ENCODE measurements at regions not wholly inside any gene's neighbourhood (a gene's known extent, or its start where the extent isn't known, plus 50 kb on each side); places are given as distances from the start of the nearest gene placed in this dataset.
"Not testable (repeated sequence)": the region's sequence is repeated elsewhere in the genome, so short reads cannot be mapped to it uniquely, and the experiment has no call there.

DNA sequence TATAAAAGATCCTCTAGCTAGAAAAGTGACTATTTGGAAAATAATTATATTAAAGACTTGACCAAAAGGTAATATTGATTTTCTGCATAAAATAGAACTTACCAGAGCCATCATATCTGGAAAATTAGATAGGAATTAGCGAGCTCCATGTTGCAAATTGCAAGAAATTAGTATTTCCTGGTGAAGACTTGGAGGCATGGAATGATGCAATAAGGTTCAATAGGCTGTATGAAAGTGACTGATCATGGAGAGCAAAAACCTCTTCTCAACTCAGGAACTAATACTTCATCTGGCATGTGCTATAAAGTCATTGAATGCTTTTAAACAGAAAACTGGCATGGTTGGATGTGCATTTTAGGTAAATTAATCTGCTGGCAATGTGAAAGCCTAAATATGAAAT lies 66.3 kb upstream of the UFM1 start:
- POLR2A ChIA-PET: no interaction called here
- Mint-ChIP-seq H3K4me1 (no peaks in the 10 kb centered on the region), H3K9me3 (peaks cover 7 to 61% (median 35%) of the 10 kb centered on the region in 9 donors), H3K27ac (no peak overlapping the region), H3K36me3 (peaks cover 0 to 33% (median 2%) of the 10 kb centered on the region in 3 donors), H3K27me3 (peaks cover 0 to 4% (median 0%) of the 10 kb centered on the region in 5 donors), H3K4me3 (no peak overlapping the region)
- DNase-seq: no peak
- ATAC-seq: no peak

DNA sequence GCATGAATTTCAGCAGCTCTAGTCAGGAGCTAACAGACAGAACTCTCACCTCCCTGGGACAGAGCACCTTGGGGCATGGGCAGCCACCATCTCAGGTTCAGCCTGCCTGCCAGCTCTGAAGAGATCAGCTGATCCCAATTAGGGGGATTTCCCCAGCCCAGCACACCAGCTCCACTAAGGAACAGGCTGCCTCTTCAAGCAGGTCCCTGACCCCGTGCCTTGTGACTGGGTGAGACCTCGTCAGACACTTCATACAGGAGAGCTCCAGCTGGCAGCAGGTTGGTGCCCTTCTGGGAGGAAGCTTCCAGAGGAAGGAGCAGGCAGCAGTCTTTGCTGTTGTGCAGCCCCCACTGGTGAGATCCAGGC lies 84.5 kb upstream of the UFM1 start:
- H3K4me1 Mint-ChIP-seq: no peaks in the 10 kb centered on the region
- no peak for ATAC-seq

DNA sequence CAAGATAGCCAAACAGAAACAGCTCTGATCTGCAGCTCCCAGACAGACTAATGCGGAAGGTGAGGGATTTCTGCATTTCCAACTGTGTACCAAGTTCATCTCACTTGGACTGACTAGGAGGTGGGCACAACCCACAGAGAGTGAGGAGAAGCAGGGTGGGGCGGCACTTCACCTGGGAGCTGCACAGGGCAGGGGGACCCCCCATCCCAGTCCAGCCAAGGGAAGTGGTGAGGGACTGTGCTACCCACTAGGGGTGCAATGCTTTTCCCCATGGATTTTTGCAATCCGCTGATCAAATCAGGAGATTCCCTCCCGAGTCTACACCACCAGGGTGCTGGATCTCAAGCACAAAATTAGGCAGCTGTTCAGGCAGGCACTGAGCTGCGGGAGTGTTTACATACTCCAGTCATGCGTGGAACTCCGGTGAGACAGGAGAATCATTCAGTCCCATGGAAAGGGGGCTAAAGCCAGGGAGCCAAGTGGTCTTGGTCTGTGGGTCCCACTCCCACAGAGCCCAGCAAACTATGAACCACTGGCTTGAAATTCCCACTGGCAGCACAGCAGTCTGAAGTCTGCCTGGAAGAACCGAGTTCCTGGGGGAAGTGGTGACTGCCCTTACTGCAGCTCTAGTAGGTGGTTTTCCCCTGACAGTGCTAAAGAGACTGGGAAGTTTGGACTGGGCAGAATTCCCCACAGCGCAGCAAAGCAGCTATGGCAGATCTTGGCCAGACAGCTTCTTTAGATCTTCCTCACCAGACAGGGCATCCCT lies 85.1 kb upstream of the UFM1 start:
- H3K9me3 Mint-ChIP-seq: peaks cover 7 to 48% (median 22%) of the 10 kb centered on the region in 9 donors
- POLR2A ChIA-PET: no interaction called here
- H3K36me3 Mint-ChIP-seq: peaks cover 0 to 18% (median 0%) of the 10 kb centered on the region in 3 donors
- H3K27ac Mint-ChIP-seq: no peak overlapping the region
- no peak overlapping the region for H3K4me3 Mint-ChIP-seq
- peaks cover 0 to 4% (median 0%) of the 10 kb centered on the region in 5 donors for H3K27me3 Mint-ChIP-seq
- no peak for ATAC-seq
- H3K4me1 Mint-ChIP-seq: no peaks in the 10 kb centered on the region
- no peak for DNase-seq

More for the DNA sequence above, 84.5 kb upstream of the UFM1 start:
- peaks cover 0 to 4% (median 0%) of the 10 kb centered on the region in 5 donors for H3K27me3 Mint-ChIP-seq
- POLR2A ChIA-PET: no interaction called here
- no peak overlapping the region for H3K27ac Mint-ChIP-seq
- peaks cover 0 to 18% (median 0%) of the 10 kb centered on the region in 3 donors for H3K36me3 Mint-ChIP-seq
- peaks cover 7 to 52% (median 27%) of the 10 kb centered on the region in 9 donors for H3K9me3 Mint-ChIP-seq
- H3K4me3 Mint-ChIP-seq: no peak overlapping the region
- DNase-seq: no peak

DNA sequence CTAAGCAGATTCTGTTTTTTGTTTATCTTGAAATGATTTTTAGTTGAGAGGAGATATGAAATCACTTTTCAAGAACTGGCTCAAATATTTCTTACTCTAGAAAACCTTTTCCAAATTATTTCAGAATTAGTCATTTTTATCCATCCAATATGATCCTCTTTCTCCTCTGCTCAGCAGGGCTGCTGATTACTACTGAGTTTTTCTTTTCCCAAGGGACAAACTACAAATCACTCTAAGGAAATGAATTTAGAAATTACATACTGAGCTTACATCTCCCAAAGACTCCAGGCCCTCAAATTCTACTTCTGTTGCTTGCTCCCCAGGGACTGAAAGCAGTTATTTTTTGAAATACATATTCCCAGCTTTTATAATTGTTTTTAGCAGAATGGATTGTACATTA lies 87.4 kb upstream of the UFM1 start:
- no peak for DNase-seq
- no peak for ATAC-seq
- peaks cover 0 to 4% (median 0%) of the 10 kb centered on the region in 5 donors for H3K27me3 Mint-ChIP-seq
- H3K4me1 Mint-ChIP-seq: no peaks in the 10 kb centered on the region
- no peak overlapping the region for H3K4me3 Mint-ChIP-seq
- no peak overlapping the region for H3K27ac Mint-ChIP-seq
- H3K36me3 Mint-ChIP-seq: peaks cover 0 to 9% (median 0%) of the 10 kb centered on the region in 3 donors
- peaks cover 0 to 26% (median 11%) of the 10 kb centered on the region in 9 donors for H3K9me3 Mint-ChIP-seq
- POLR2A ChIA-PET: no interaction called here

DNA sequence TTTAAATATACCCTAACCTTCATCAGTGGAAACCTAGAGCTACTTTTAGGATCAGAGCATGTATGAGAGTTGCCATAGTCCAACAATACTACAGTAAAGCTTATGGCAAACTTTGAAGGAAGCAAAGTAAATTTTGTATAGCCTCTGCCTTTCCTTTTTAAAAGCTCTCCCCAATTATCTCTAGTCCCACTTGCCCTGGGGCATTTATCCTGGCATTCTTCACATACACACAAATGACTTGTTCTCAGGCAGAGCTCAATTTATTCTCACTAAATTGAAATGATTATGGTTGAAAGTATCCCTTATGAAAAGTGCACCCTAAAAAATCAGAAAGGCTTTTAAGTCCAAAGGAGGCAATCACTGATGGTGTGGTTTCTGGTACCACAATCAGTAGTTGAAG lies 94.1 kb upstream of the UFM1 start:
- no peaks in the 10 kb centered on the region for H3K36me3 Mint-ChIP-seq
- H3K27me3 Mint-ChIP-seq: peaks cover 0 to 4% (median 0%) of the 10 kb centered on the region in 5 donors
- H3K4me1 Mint-ChIP-seq: no peaks in the 10 kb centered on the region
- no peak overlapping the region for H3K4me3 Mint-ChIP-seq
- H3K27ac Mint-ChIP-seq: no peak overlapping the region
- DNase-seq (no peak), ATAC-seq (no peak)
- H3K9me3 Mint-ChIP-seq: peaks cover 0 to 10% (median under 1%) of the 10 kb centered on the region in 9 donors
- POLR2A ChIA-PET: no interaction called here

DNA sequence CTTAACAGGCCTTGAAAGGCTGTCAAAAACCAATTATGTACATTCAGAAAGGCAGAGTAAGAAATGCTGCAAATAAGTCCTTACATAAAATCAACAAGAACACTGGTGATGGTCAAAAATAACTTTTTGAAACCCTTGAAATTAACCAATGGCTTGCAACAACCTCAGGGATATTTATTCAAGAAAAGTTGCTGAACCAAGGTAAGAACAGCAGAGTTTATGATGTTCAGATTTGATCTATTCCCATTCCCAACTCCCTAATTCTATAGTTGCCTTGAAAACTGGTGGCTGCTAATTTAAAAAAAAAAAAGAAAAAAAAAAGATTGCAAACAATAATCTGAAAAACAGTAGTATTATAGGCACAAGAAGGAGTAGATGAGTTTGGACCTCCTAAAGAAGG lies 109.8 kb upstream of the UFM1 start:
- Mint-ChIP-seq H3K4me1 (no peaks in the 10 kb centered on the region), H3K9me3 (peaks cover 3 to 30% (median 11%) of the 10 kb centered on the region in 9 donors), H3K36me3 (no peaks in the 10 kb centered on the region), H3K27me3 (no peaks in the 10 kb centered on the region), H3K27ac (no peak overlapping the region), H3K4me3 (no peak overlapping the region)
- ATAC-seq: no peak
- POLR2A ChIA-PET: no interaction called here
- no peak for DNase-seq

DNA sequence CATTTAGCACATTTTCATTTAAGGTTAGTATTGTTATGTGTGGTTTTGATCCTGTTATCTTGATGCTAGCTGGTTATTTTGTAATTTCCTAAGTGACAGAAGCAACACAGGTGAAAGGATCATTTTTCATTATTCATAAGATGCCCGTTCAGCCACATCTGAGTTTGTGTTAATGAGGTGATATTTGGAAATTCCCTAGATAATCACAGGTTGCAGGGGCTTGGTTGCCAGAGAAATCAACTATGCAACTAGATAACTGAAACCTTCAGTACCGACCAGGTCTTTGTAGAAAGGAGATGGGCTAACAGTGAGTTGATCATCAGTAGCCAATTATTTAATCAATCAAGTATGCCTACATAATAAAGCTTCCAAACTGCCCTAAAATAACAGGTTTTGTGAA lies 121.3 kb upstream of the UFM1 start:
- Mint-ChIP-seq H3K4me1 (no peaks in the 10 kb centered on the region), H3K27ac (no peak overlapping the region), H3K36me3 (peaks cover 0 to 3% (median 2%) of the 10 kb centered on the region in 3 donors), H3K9me3 (peaks cover 3 to 31% (median 17%) of the 10 kb centered on the region in 9 donors), H3K27me3 (peaks cover 0 to 6% (median 0%) of the 10 kb centered on the region in 5 donors), H3K4me3 (no peak overlapping the region)
- POLR2A ChIA-PET: no interaction called here
- DNase-seq (no peak), ATAC-seq (no peak)

DNA sequence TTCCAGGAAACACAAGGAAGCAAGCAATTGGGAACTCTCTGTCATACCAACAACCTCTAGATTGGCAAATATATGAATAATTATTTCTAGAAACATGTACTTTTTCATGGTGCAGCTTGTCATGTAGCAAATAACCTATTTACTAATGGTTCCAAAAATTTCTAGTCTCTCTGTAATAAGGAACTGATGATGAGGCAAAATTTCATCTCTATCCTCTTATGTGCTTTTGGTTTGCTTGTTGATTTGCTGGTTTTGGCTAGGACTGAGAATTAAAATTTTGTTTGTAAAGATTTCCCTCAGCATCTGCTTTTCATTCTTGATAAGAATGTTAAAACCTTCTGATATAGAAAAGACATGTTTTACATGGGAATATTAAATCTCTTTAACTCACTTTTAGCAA lies 123.2 kb upstream of the UFM1 start:
- no peaks in the 10 kb centered on the region for H3K4me1 Mint-ChIP-seq
- H3K27me3 Mint-ChIP-seq: peaks cover 0 to 3% (median 0%) of the 10 kb centered on the region in 5 donors
- no peak overlapping the region for H3K4me3 Mint-ChIP-seq
- no peak for DNase-seq
- POLR2A ChIA-PET: no interaction called here
- peaks cover 0 to 14% (median 2%) of the 10 kb centered on the region in 9 donors for H3K9me3 Mint-ChIP-seq
- H3K36me3 Mint-ChIP-seq: peaks cover 0 to 3% (median 0%) of the 10 kb centered on the region in 3 donors
- ATAC-seq: no peak
- no peak overlapping the region for H3K27ac Mint-ChIP-seq

DNA sequence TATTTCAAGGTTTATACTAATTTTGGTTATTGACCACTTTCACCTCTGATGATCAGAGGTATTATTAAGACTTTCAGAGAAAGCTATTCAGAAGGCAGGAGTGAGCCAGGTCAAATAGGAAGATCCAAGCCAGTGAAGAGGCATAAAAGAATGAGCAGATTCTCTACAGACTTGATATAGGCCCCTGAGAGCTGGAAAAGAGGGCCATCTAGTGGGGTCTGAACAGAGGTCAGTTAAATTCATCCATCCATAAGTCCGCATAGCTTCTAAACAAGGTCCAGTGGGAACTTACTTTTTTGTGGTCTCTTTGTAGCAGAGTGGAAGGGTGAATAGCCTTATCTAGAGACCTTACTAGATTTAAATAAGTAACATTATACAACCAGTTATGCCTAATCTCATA lies 126.6 kb upstream of the UFM1 start:
- ATAC-seq: no peak
- no peak overlapping the region for H3K4me3 Mint-ChIP-seq
- peaks cover 0 to 12% (median 2%) of the 10 kb centered on the region in 9 donors for H3K9me3 Mint-ChIP-seq
- no peak overlapping the region for H3K27ac Mint-ChIP-seq
- H3K36me3 Mint-ChIP-seq: peaks cover 0 to 1% (median 0%) of the 10 kb centered on the region in 3 donors
- peaks cover 0 to 3% (median 0%) of the 10 kb centered on the region in 5 donors for H3K27me3 Mint-ChIP-seq
- POLR2A ChIA-PET: no interaction called here
- no peaks in the 10 kb centered on the region for H3K4me1 Mint-ChIP-seq
- DNase-seq: no peak

DNA sequence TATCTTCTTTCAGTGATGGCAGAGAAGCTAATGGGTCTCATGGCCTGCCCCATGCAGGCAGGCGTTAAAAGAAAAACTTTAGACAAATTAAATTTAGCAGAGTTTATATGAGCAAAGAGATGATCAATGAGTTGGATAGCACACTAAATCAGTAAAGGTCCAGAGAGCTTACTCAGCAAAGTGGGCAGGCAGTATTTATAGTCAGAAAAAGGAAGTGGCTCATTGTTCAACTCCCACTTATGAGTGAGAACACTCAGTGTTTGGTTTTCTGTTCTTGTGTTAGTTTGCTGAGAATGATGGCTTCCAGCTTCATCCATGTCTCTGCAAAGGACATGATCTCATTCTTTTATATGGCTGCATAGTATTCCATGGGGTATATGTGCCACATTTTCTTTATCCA lies 128.5 kb upstream of the UFM1 start:
- H3K4me1 Mint-ChIP-seq, ATAC-seq, H3K4me3 Mint-ChIP-seq, H3K36me3 Mint-ChIP-seq, H3K27me3 Mint-ChIP-seq, POLR2A ChIA-PET, DNase-seq, H3K27ac Mint-ChIP-seq: not testable (repeated sequence)
- H3K9me3 Mint-ChIP-seq: peaks cover 0 to 13% (median 2%) of the 10 kb centered on the region in 9 donors

DNA sequence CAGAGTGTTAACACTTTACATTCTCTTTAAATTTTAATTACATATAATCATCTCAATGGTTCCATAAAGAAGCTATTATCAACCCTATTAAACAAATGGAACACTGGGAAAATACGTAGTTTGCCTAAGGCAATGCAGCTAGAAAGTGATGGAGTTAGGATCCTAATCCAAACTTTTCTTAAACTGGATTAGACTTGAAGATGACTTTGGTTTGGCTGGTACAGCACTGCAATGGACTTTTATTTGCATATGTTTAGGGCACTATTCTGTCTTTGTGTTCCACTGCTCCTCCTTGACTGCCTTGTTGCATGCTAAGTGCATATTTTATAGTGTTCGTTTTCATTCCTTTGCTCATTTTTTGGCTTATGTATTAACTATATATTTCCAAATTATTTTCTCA lies 133.5 kb upstream of the UFM1 start:
- no peak overlapping the region for H3K27ac Mint-ChIP-seq

DNA sequence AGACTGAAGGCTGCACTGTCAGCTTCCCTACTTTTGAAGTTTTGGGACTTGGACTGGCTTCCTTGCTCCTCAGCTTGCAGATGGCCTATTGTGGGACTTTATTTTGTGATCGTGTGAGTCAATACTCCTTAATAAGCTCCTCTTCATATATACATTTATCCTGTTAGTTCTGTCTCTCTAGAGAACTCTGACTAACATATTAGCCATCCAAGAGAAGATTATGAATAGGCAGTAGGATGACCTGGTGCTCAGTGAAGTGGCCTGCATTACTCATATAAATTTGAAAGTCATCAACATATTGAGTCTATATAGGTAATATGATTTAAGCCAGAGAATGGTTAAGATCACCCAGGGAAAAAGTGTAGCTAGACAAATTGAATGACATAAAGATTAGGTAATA lies 136.3 kb upstream of the UFM1 start:
- no peak overlapping the region for H3K4me3 Mint-ChIP-seq
- H3K9me3 Mint-ChIP-seq: peaks cover 9 to 35% (median 20%) of the 10 kb centered on the region in 9 donors
- no peak for ATAC-seq
- no peak for DNase-seq
- H3K4me1 Mint-ChIP-seq: no peaks in the 10 kb centered on the region
- POLR2A ChIA-PET: no interaction called here
- no peaks in the 10 kb centered on the region for H3K27me3 Mint-ChIP-seq
- H3K27ac Mint-ChIP-seq: no peak overlapping the region
- H3K36me3 Mint-ChIP-seq: peaks cover 0 to 6% (median 0%) of the 10 kb centered on the region in 3 donors

More for the DNA sequence above, 133.5 kb upstream of the UFM1 start:
- Mint-ChIP-seq H3K27me3 (no peaks in the 10 kb centered on the region), H3K4me3 (no peak overlapping the region), H3K4me1 (no peaks in the 10 kb centered on the region), H3K9me3 (peaks cover 5 to 27% (median 14%) of the 10 kb centered on the region in 9 donors), H3K36me3 (peaks cover 0 to 6% (median 0%) of the 10 kb centered on the region in 3 donors)
- POLR2A ChIA-PET: no interaction called here
- ATAC-seq (no peak), DNase-seq (no peak)

DNA sequence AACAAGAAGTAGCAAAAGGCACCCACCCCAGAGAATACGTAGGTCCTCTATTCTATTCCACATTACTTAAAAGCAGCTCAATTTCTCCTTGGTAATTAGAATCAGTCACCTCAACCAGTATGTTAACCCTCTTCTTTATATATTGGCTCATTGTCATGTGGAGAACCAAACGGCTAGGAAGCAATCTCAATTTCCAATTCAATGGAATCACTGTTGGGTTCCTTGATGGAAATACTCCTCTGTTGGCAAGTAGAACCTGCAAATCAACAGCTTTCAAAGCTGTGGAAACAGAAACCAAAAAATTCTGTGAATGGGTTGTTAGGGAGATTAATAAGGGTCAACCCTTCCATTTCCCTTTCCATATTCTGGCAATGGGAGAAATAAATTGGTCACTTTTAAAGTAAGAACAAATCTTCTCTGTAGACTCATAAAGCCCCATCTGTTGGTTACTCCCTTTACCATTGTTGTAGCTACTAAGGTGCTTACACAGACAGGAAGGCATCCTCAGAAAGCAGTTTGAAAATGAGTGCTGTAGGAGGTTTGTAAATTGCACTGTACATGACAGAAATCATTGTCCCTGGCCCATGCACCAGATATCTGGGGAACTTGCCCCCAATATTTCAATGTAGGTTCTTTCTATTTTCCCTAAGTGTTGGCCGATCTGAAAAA lies 138.6 kb upstream of the UFM1 start:
- Mint-ChIP-seq H3K4me1 (no peaks in the 10 kb centered on the region), H3K27me3 (no peaks in the 10 kb centered on the region), H3K9me3 (peaks cover 9 to 35% (median 20%) of the 10 kb centered on the region in 9 donors), H3K27ac (no peak overlapping the region), H3K4me3 (no peak overlapping the region), H3K36me3 (peaks cover 0 to 6% (median 0%) of the 10 kb centered on the region in 3 donors)
- DNase-seq (no peak), ATAC-seq (no peak)
- POLR2A ChIA-PET: no interaction called here
